Large intestine (tissue), 3 donors: ENCODE measurements at regions not wholly inside any gene's neighbourhood (a gene's known extent, or its start where the extent isn't known, plus 50 kb on each side); places are given as distances from the start of the nearest gene placed in this dataset.
A peak's percentile ranks its signal among the peaks of the same experiment; 100 is the strongest.

Experiments
- DNase-seq, 2 donors: peaks; one replicate each; pipeline versions ENCODE4 v3.0.0 to v3.0.0-alpha.2; 2013
- H3K27ac ChIP-seq: one replicate; pipeline ENCODE4 v1.5.1; 2013; ENCODE audit warnings: low read length
- H3K27me3 ChIP-seq: 2 replicates; pipeline ENCODE4 v1.6.1; 2013; ENCODE audit warnings: low read length; ENCODE audit not compliant: control insufficient read depth, insufficient read depth
- H3K36me3 ChIP-seq: 2 replicates; pipeline ENCODE4 v1.6.1; 2013; ENCODE audit warnings: low read length; ENCODE audit not compliant: control insufficient read depth, insufficient read depth
- H3K4me1 ChIP-seq: one replicate; pipeline ENCODE4 v1.6.1; 2013; ENCODE audit warnings: low read length; ENCODE audit not compliant: control insufficient read depth, insufficient read depth
- H3K4me3 ChIP-seq: one replicate; pipeline ENCODE4 v1.5.1; 2013; ENCODE audit warnings: low read length
- H3K9me3 ChIP-seq: one replicate; pipeline ENCODE4 v1.6.1; 2013; ENCODE audit warnings: mild to moderate bottlenecking, low read depth, low read length, moderate library complexity; ENCODE audit not compliant: control insufficient read depth
- WGBS: methylation state at CpG from one replicate; pipeline ENCODE4 v1.1.5; 2013; ENCODE audit warnings: low lambda C conversion rate; ENCODE audit not compliant: insufficient coverage; 5-methylcytosine and 5-hydroxymethylcytosine counted together

GRCh38 chr1:193498088-193498655, 311.8 kb upstream of the B3GALT2 start:
- no peak for DNase-seq
- Histone ChIP-seq H3K4me3 (no peak overlapping the region), H3K27ac (no peak overlapping the region), H3K4me1 (no peaks in the 10 kb centered on the region), H3K36me3 (no peaks in the 10 kb centered on the region), H3K27me3 (no peaks in the 10 kb centered on the region), H3K9me3 (no peaks in the 10 kb centered on the region)
- WGBS = 75% methylated on average over 1 of the region's 7 CpGs

- 20% methylated on average over 1 of the region's 2 CpGs for WGBS
- H3K9me3 ChIP-seq = peaks cover 3% of the 10 kb centered on the region
- H3K4me1 ChIP-seq = no peaks in the 10 kb centered on the region
- no peaks in the 10 kb centered on the region for H3K27me3 ChIP-seq
- H3K36me3 ChIP-seq = no peaks in the 10 kb centered on the region
- no peak overlapping the region for H3K4me3 ChIP-seq
- H3K27ac ChIP-seq = no peak overlapping the region
- no peak for DNase-seq
These were observed 308.0 kb upstream of the B3GALT2 start for GRCh38 chr1:193494368-193494767.

DNA sequence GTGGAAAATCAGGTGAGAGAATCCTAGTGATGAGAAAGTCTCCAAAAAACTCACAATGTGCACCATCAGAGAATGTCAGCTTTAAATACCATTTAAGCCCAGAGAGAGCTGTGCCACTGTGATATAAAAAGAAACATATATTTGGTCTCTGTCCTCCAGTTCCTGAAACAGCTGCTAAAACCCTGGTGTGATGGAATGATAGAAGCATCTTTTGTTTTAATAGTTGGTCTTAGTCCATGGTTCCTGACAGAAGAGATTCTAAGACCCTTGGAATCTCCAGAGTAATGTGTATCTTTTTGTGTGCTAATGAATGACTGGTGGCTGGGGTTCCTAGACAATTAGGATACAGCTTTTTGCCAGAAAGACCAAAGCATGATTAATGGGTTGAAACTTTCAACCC, 302.8 kb upstream of the B3GALT2 start:
- peaks cover 3% of the 10 kb centered on the region for H3K9me3 ChIP-seq
- no peaks in the 10 kb centered on the region for H3K4me1 ChIP-seq
- H3K4me3 ChIP-seq = no peak overlapping the region
- H3K27me3 ChIP-seq = no peaks in the 10 kb centered on the region
- no peaks in the 10 kb centered on the region for H3K36me3 ChIP-seq
- H3K27ac ChIP-seq = no peak overlapping the region
- DNase-seq = no peak

DNA sequence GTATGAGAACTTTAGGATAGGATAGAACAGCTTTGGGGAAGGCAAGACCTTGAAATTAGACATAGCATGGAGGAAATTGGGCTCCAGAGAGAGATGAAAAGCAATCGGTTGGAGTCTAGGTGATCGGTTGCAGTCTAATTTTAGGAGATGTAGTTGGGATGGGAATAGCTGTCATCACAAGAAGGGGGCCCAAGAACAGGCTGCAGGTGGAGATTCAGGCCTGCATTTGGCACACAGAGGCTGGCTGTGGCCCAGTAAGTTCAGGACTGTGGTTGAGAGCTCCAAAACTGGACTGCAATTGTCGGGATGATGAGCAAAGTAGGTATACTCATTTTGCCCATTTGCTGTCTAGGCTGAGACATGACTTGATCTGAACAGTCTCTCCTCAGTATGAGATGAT, 301.3 kb upstream of the B3GALT2 start:
- no CpG with 5 or more reads among the region's 3 CpGs for WGBS
- Histone ChIP-seq H3K4me3 (no peak overlapping the region), H3K9me3 (peaks cover 3% of the 10 kb centered on the region), H3K27me3 (no peaks in the 10 kb centered on the region), H3K27ac (no peak overlapping the region), H3K36me3 (no peaks in the 10 kb centered on the region), H3K4me1 (no peaks in the 10 kb centered on the region)
- no peak for DNase-seq

DNA sequence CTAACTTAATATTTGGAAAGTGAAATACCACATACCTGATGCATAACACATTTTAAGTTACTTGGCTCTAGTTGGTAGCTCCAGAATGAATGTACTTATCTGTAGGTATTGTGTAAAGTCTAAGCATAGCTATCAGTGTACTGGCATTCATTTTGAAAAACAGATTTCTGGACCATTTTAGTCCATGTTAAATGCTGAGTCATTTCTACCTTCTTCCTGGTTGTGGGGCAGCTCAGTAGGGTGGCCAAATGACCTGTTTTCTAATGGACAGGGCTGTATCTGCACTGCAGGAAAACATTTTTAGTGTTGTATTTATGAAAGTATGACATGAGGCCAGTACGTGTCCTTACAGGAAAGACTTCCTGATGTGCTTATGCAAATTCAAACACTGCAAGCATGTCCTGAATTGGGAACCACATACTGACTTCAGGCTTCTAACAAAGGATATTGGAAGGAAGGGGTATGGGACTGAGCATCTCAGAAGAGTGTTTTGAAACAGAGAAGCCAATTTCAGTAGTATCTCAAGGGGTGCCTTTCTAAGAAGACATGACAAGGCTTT, 300.3 kb upstream of the B3GALT2 start:
- Histone ChIP-seq H3K4me1 (no peaks in the 10 kb centered on the region), H3K27ac (no peak overlapping the region), H3K4me3 (no peak overlapping the region), H3K36me3 (no peaks in the 10 kb centered on the region), H3K9me3 (peaks cover 3% of the 10 kb centered on the region), H3K27me3 (no peaks in the 10 kb centered on the region)
- DNase-seq = peak in 1 of 2 donors; percentile 9
- no CpG with 5 or more reads among the region's 1 CpG for WGBS

DNA sequence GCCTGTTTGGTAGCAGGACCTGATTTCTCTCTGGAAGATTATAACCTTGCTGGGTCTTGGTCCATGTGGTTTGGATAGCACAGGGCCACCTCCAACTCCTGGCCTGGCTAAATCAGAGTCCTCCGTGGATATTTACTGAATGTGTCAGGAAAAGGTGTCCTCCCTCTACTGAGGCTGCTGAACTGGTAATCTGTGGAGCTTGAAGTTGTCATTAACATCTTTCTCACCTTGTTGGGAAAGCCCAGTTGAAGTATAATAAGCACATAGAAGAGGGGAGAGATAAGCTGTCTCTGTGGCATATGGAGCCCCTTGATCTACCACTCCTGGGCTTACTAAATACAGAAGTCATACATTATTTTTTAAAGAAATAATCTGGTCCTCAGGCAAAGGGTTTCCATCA, 294.3 kb upstream of the B3GALT2 start:
- Histone ChIP-seq H3K27ac (no peak overlapping the region), H3K4me1 (no peaks in the 10 kb centered on the region), H3K27me3 (no peaks in the 10 kb centered on the region), H3K4me3 (no peak overlapping the region), H3K9me3 (no peaks in the 10 kb centered on the region), H3K36me3 (no peaks in the 10 kb centered on the region)
- no CpG with 5 or more reads among the region's 1 CpG for WGBS
- DNase-seq = no peak

- 100% methylated on average over 1 of the region's 3 CpGs for WGBS
- Histone ChIP-seq H3K27ac (no peak overlapping the region), H3K36me3 (no peaks in the 10 kb centered on the region)
These were observed 292.8 kb upstream of the B3GALT2 start for GRCh38 chr1:193479187-193479586.

GRCh38 chr1:193476748-193477147, 290.3 kb upstream of the B3GALT2 start:
- Histone ChIP-seq H3K27me3 (no peaks in the 10 kb centered on the region), H3K36me3 (no peaks in the 10 kb centered on the region), H3K4me1 (no peaks in the 10 kb centered on the region), H3K27ac (no peak overlapping the region), H3K4me3 (no peak overlapping the region), H3K9me3 (no peaks in the 10 kb centered on the region)
- DNase-seq = no peak
- 100% methylated on average over 2 of the region's 6 CpGs for WGBS

More at GRCh38 chr1:193479187-193479586, 292.8 kb upstream of the B3GALT2 start:
- Histone ChIP-seq H3K9me3 (no peaks in the 10 kb centered on the region), H3K4me3 (no peak overlapping the region), H3K27me3 (no peaks in the 10 kb centered on the region), H3K4me1 (no peaks in the 10 kb centered on the region)
- peak; percentile 29 to 34 for DNase-seq

DNA sequence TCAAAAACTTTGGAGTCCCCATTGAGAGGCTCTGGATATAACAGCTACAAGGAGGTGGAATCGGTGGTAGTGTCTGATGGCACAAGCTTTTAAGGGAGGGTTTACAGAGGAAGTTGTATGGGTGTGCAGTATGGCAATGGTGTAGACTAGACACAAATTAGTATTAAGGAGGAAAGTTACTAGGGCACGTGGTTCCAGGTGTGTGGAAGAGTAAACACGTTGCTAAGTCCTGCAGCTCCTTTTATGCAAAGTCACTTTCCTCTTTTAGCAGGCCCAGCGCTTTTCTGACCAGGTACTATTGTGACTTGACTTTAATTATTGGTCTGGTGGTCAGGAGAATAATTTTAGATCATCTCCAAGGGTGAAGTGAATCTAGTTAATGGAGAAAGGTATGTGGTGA, 287.5 kb upstream of the B3GALT2 start:
- no peaks in the 10 kb centered on the region for H3K9me3 ChIP-seq
- H3K27me3 ChIP-seq = no peaks in the 10 kb centered on the region
- H3K27ac ChIP-seq = no peak overlapping the region
- H3K36me3 ChIP-seq = no peaks in the 10 kb centered on the region
- no peak overlapping the region for H3K4me3 ChIP-seq
- DNase-seq = no peak
- no CpG with 5 or more reads among the region's 4 CpGs for WGBS
- no peaks in the 10 kb centered on the region for H3K4me1 ChIP-seq

- DNase-seq = peak; percentile 20 to 52
- 80% methylated on average over 1 of the region's 3 CpGs for WGBS
These were observed 286.5 kb upstream of the B3GALT2 start for GRCh38 chr1:193472838-193473398.

DNA sequence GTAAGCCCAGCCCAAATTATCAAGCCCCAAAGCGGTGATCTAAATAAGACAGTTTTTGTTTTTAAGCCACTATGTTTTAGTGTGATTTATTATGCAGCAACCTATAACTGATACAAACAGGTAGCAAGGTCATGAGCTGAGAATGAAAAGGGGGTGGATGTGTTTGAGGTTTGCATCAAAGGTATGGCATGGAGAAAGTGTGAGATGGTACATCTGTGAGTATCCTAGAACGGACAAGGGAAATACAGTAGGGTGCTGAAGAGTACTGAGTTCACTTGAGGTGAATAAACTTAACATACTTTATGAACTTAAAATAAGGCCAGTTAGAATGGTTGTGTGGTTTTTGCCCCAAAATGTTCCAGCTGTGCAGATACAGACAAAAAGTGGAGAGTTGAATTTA, 286.0 kb upstream of the B3GALT2 start:
- Histone ChIP-seq H3K9me3 (no peaks in the 10 kb centered on the region), H3K27ac (no peak overlapping the region), H3K27me3 (no peaks in the 10 kb centered on the region), H3K36me3 (no peaks in the 10 kb centered on the region), H3K4me1 (no peaks in the 10 kb centered on the region), H3K4me3 (no peak overlapping the region)
- no CpG with 5 or more reads among the region's 2 CpGs for WGBS
- no peak for DNase-seq

More at GRCh38 chr1:193472838-193473398, 286.5 kb upstream of the B3GALT2 start:
- Histone ChIP-seq H3K4me3 (no peak overlapping the region), H3K4me1 (no peaks in the 10 kb centered on the region), H3K36me3 (no peaks in the 10 kb centered on the region), H3K27me3 (no peaks in the 10 kb centered on the region), H3K27ac (no peak overlapping the region), H3K9me3 (no peaks in the 10 kb centered on the region)
